Right lung (tissue), 2 donors: ENCODE measurements at regions not wholly inside any gene's neighbourhood (a gene's known extent, or its start where the extent isn't known, plus 50 kb on each side); places are given as distances from the start of the nearest gene placed in this dataset.
A peak's percentile ranks its signal among the peaks of the same experiment; 100 is the strongest.

Source experiments
- DNase-seq, 2 donors: peaks; one replicate each; pipeline ENCODE4 v3.0.0-alpha.2; 2013

- no peak for DNase-seq
These were observed 149.5 kb downstream of the C9orf152 start for GRCh38 chr9:110058304-110058953.

- no peak for DNase-seq
These were observed 148.5 kb downstream of the C9orf152 start for GRCh38 chr9:110059461-110059860.

GRCh38 chr9:110064803-110065202 is 143.2 kb downstream of the C9orf152 start:
- no peak for DNase-seq

- peak; percentile 58 to 65 for DNase-seq
These were observed 142.4 kb downstream of the C9orf152 start for GRCh38 chr9:110065532-110065931.

GRCh38 chr9:110066929-110067716 is 140.8 kb downstream of the C9orf152 start:
- no peak for DNase-seq

- no peak for DNase-seq
These were observed 139.7 kb downstream of the C9orf152 start for GRCh38 chr9:110068212-110068611.

- DNase-seq: no peak
These were observed 138.4 kb downstream of the C9orf152 start for GRCh38 chr9:110069326-110070248.

GRCh38 chr9:110072597-110073355 is 135.2 kb downstream of the C9orf152 start:
- no peak for DNase-seq

- no peak for DNase-seq
These were observed 134.5 kb downstream of the C9orf152 start for GRCh38 chr9:110073356-110073905.

GRCh38 chr9:110076894-110077725 is 130.8 kb downstream of the C9orf152 start:
- no peak for DNase-seq

GRCh38 chr9:110077925-110078324 is 130.0 kb downstream of the C9orf152 start:
- DNase-seq: no peak

GRCh38 chr9:110078604-110079003 is 129.4 kb downstream of the C9orf152 start:
- no peak for DNase-seq

- DNase-seq: no peak
These were observed 126.6 kb downstream of the C9orf152 start for GRCh38 chr9:110081395-110081794.

- no peak for DNase-seq
These were observed 124.1 kb downstream of the C9orf152 start for GRCh38 chr9:110083866-110084265.

- DNase-seq: no peak
These were observed 121.4 kb downstream of the C9orf152 start for GRCh38 chr9:110086537-110086936.

- DNase-seq: no peak
These were observed 120.4 kb downstream of the C9orf152 start for GRCh38 chr9:110087605-110088004.

- no peak for DNase-seq
These were observed 119.9 kb downstream of the C9orf152 start for GRCh38 chr9:110088099-110088498.

- no peak for DNase-seq
These were observed 118.1 kb downstream of the C9orf152 start for GRCh38 chr9:110089681-110090370.

- DNase-seq: no peak
These were observed 115.2 kb downstream of the C9orf152 start for GRCh38 chr9:110092792-110093191.

- no peak for DNase-seq
These were observed 114.5 kb downstream of the C9orf152 start for GRCh38 chr9:110093417-110093816.
